HepG2 (cell line): ENCODE measurements at regions not wholly inside any gene's neighbourhood (a gene's known extent, or its start where the extent isn't known, plus 50 kb on each side); places are given as distances from the start of the nearest gene placed in this dataset.

Experiments
- ATAC-seq: fragments of 200-7000 bp; cut with Tn5 transposase; 3 replicates; pipeline ENCODE4 v1.9.1; 2020; ENCODE audit warnings: mild to moderate bottlenecking, moderate library complexity
- BruUV-seq: library from RNA; stranded (reverse); fragments of 400-500 nt; replicated peaks from 2 replicates; lab custom pipeline; 2021; lab: Mats Ljungman, UMichigan
- CTCF ChIA-PET: fragments of 300-600 bp; formaldehyde crosslinking; extraction: SDS; loops from one replicate; lab custom pipeline; 2021; ENCODE audit warnings: low total read pairs, inconsistent platforms, low intra/inter-chr PET ratio; lab: Yijun Ruan, JAX
- POLR2A ChIA-PET: fragments of 350-600 bp; sonication (Branson Sonifier 250); formaldehyde crosslinking; loops from one replicate; lab custom pipeline; 2020; ENCODE audit warnings: antibody characterized with exemption, inconsistent platforms; lab: Yijun Ruan, JAX
- DNase-seq: peaks from one replicate; pipeline ENCODE4 v3.0.0-alpha.2; 2015; ENCODE audit warnings: low spot score
- FAIRE-seq: peaks from 3 replicates; lab custom pipeline; 2011; peaks lifted over from hg19 to GRCh38; lab: Jason Lieb, UNC
- H2AFZ ChIP-seq: one replicate; pipeline ENCODE4 v1.6.1; 2011; ENCODE audit warnings: low read length, inconsistent platforms
- H3K27ac ChIP-seq: fragments of 300-600 bp; 3 replicates; pipeline ENCODE4 v1.8.0; 2011; ENCODE audit warnings: mixed run types, mild to moderate bottlenecking, mixed read lengths, low read length, inconsistent platforms; ENCODE audit not compliant: insufficient read depth; ENCODE audit errors: extremely low read length
- H3K27me3 ChIP-seq, 2 experiments: fragments of 200-600 bp in 1 of 2; 2 replicates in 1 of 2; 3 replicates in 1 of 2; pipeline versions ENCODE4 v1.6.0 to v1.8.0; 2011; ENCODE audit warnings: low read length in 2 of 2, mild to moderate bottlenecking in 2 of 2, moderate library complexity in 2 of 2, inconsistent platforms in 1 of 2; ENCODE audit not compliant: insufficient read depth in 2 of 2, control insufficient read depth in 1 of 2
- H3K36me3 ChIP-seq, 2 experiments: fragments of 200-600 bp in 1 of 2; replicated peaks in 1 of 2; 2 replicates in 1 of 2; 3 replicates in 1 of 2; pipeline versions ENCODE4 v1.5.1 to v1.8.0; 2011; ENCODE audit warnings: low read length in 2 of 2, inconsistent platforms in 1 of 2; ENCODE audit not compliant: insufficient read depth in 2 of 2, control insufficient read depth in 1 of 2
- H3K4me1 ChIP-seq: 2 replicates; pipeline ENCODE4 v1.5.1; 2012; ENCODE audit warnings: low read length, inconsistent platforms; ENCODE audit not compliant: insufficient read depth
- H3K4me2 ChIP-seq: 2 replicates; pipeline ENCODE4 v1.6.0; 2011; ENCODE audit warnings: low read depth, low read length, inconsistent platforms
- H3K4me3 ChIP-seq, 3 experiments: fragments of 200-600 bp in 1 of 3; sonication (generic), shearing (Covaris generic) in 1 of 3; replicated peaks in 1 of 3; 2 replicates each; pipeline ENCODE4 v1.5.1; 2011 to 2016; ENCODE audit warnings: low read length in 3 of 3, inconsistent platforms in 2 of 3, low read depth in 2 of 3, mild to moderate bottlenecking in 2 of 3, control low read depth in 1 of 3, mixed read lengths in 1 of 3; ENCODE audit not compliant: insufficient read depth in 1 of 3
- H3K79me2 ChIP-seq: one replicate; pipeline ENCODE4 v1.6.1; 2011; ENCODE audit warnings: low read length, inconsistent platforms; ENCODE audit not compliant: insufficient read depth
- H3K9ac ChIP-seq: 2 replicates; pipeline ENCODE4 v1.6.0; 2011; ENCODE audit warnings: mild to moderate bottlenecking, low read depth, low read length, inconsistent platforms; ENCODE audit not compliant: insufficient read depth
- H3K9me3 ChIP-seq: 2 replicates; pipeline ENCODE4 v1.5.1; 2012; ENCODE audit warnings: mild to moderate bottlenecking, low read length
- H4K20me1 ChIP-seq: 2 replicates; pipeline ENCODE4 v1.6.0; 2011; ENCODE audit warnings: inconsistent platforms, mild to moderate bottlenecking, low read length, moderate library complexity; ENCODE audit not compliant: insufficient read depth
- ATF2 ChIP-seq: sonication (generic); formaldehyde crosslinking; IDR thresholded peaks from 2 replicates; pipeline ENCODE4 v1.4.0; 2020; ENCODE audit warnings: missing genetic modification reagents
- CCDC6 ChIP-seq: sonication (generic); formaldehyde crosslinking; IDR thresholded peaks from 2 replicates; pipeline ENCODE4 v1.8.1; 2022; ENCODE audit warnings: mild to moderate bottlenecking, missing genetic modification reagents, moderate library complexity
- FOXJ3 ChIP-seq: sonication (generic); formaldehyde crosslinking; IDR thresholded peaks from 2 replicates; pipeline ENCODE4 v1.4.0; 2020; ENCODE audit warnings: missing genetic modification reagents, mild to moderate bottlenecking, borderline replicate concordance
- HNRNPH1 ChIP-seq: fragments of 200-400 bp; formaldehyde crosslinking; optimal IDR thresholded peaks from 2 replicates; pipeline ENCODE3; 2017; ENCODE audit warnings: mild to moderate bottlenecking, low read depth, low read length
- POGZ ChIP-seq: sonication (generic); formaldehyde crosslinking; IDR thresholded peaks from 2 replicates; pipeline ENCODE4 v1.4.0; 2020; ENCODE audit warnings: mild to moderate bottlenecking, missing genetic modification reagents
- RFX5 ChIP-seq: IDR thresholded peaks from 2 replicates; pipeline ENCODE4 v1.6.1; 2011; ENCODE audit warnings: low read depth, low read length, improper control_type of control experiment
- RFXANK ChIP-seq: IDR thresholded peaks from 2 replicates; pipeline ENCODE4 v1.6.1; 2016
- SOX6 ChIP-seq, 2 experiments: fragments of 450-650 bp in 1 of 2; sonication (generic) in 1 of 2; formaldehyde crosslinking in 1 of 2; IDR thresholded peaks; 2 replicates each; pipeline versions ENCODE4 v1.4.0 to v1.6.1; 2017 to 2020; ENCODE audit warnings: antibody characterized with exemption in 1 of 2, mild to moderate bottlenecking in 1 of 2, missing genetic modification reagents in 1 of 2
- TFE3 ChIP-seq: IDR thresholded peaks from 2 replicates; pipeline ENCODE4 v1.6.1; 2016
- TOPORS ChIP-seq: sonication (generic); formaldehyde crosslinking; IDR thresholded peaks from 2 replicates; pipeline ENCODE4 v1.8.0; 2023; ENCODE audit warnings: mild to moderate bottlenecking, missing genetic modification reagents
- ZNF101 ChIP-seq: sonication (generic); formaldehyde crosslinking; IDR thresholded peaks from 2 replicates; pipeline ENCODE4 v1.4.0; 2020; ENCODE audit warnings: mild to moderate bottlenecking, low read depth, missing genetic modification reagents, borderline replicate concordance
- ZNF142 ChIP-seq: sonication (generic); formaldehyde crosslinking; IDR thresholded peaks from 2 replicates; pipeline ENCODE4 v1.4.0; 2020; ENCODE audit warnings: missing genetic modification reagents
- ZNF234 ChIP-seq: sonication (generic); formaldehyde crosslinking; conservative IDR thresholded peaks from 2 replicates; pipeline ENCODE4 v1.5.1; 2020; ENCODE audit warnings: mild to moderate bottlenecking, missing genetic modification reagents
- WGBS: methylation state at CpG from one replicate; pipeline ENCODE4 v1.1.6; 2017; ENCODE audit warnings: low lambda C conversion rate; 5-methylcytosine and 5-hydroxymethylcytosine counted together
- in situ Hi-C: cut with HindIII; loops from 2 replicates; pipeline ENCODE4 v1.10.0; 2017; ENCODE audit warnings: low pct_unique_long_range_greater_than_20kb; ENCODE audit not compliant: extremely low pct_ligation_motif_present
- intact Hi-C: fragments of 100-400 bp; cut with micrococcal nuclease; formaldehyde crosslinking; loops from one replicate; pipeline ENCODE4 v1.10.0; 2022; ENCODE audit not compliant: unreplicated experiment

GRCh38 chr12:115467531-115467930, 783.6 kb upstream of the TBX3 start (continued):
- TF ChIP-seq ZNF142: no peak
- TF ChIP-seq ATF2: no peak

GRCh38 chr12:115466076-115466475, 782.1 kb upstream of the TBX3 start:
- CTCF ChIA-PET: no interaction called here
- in situ Hi-C loops: loop anchor here (25.0 kb wide), 1 partner anchor 804 kb away; no protein-coding TSS in a partner anchor
- H3K27ac ChIP-seq: no peak overlapping the region

More at GRCh38 chr12:115466076-115466475, 782.1 kb upstream of the TBX3 start:
- POLR2A ChIA-PET: no interaction called here
- intact Hi-C loops: no loop called here
- no peak for ATAC-seq
- no peaks in the 10 kb centered on the region for H3K27me3 ChIP-seq
- H3K9ac ChIP-seq: no peak overlapping the region
- no peaks in the 10 kb centered on the region for H4K20me1 ChIP-seq
- no peak for FAIRE-seq
- no peaks in the 10 kb centered on the region for H3K36me3 ChIP-seq
- H3K4me1 ChIP-seq: peaks cover 17% of the 10 kb centered on the region
- H3K4me2 ChIP-seq: no peak overlapping the region
- no peak overlapping the region for H3K4me3 ChIP-seq
- no TSS peak for BruUV-seq
- H3K79me2 ChIP-seq: no peaks in the 10 kb centered on the region
- DNase-seq: no peak
- 93% methylated on average over 4 of the region's 4 CpGs for WGBS
- H3K9me3 ChIP-seq: no peaks in the 10 kb centered on the region
- H2AFZ ChIP-seq: no peak overlapping the region
- TF ChIP-seq FOXJ3 (CRISPR knock-in tag): no peak
- no peak for TF ChIP-seq RFX5
- TF ChIP-seq TFE3 (CRISPR knock-in tag): no peak
- no peak for TF ChIP-seq TOPORS
- no peak for TF ChIP-seq POGZ (CRISPR knock-in tag)
- no peak for TF ChIP-seq RFXANK (CRISPR knock-in tag)
- no peak for TF ChIP-seq SOX6 (IDR thresholded peaks at IDR 0.05)
- TF ChIP-seq SOX6 (CRISPR knock-in tag; IDR thresholded peaks at IDR 0.05): no peak
- no peak for TF ChIP-seq HNRNPH1
- no peak for TF ChIP-seq CCDC6 (CRISPR knock-in tag)
- no peak for TF ChIP-seq ZNF234
- TF ChIP-seq ZNF101 (CRISPR knock-in tag): no peak
